Stimulated activated CD4-positive, alpha-beta T cell treated with anti-CD3 and anti-CD28 coated beads, Interleukin-1b, Interleukin-23, amount 100 ng/mL, for 48 hours (primary cell): ENCODE measurements at regions not wholly inside any gene's neighbourhood (a gene's known extent, or its start where the extent isn't known, plus 50 kb on each side); places are given as distances from the start of the nearest gene placed in this dataset.

Experiments
- DNase-seq: peaks from one replicate; pipeline ENCODE4 v3.0.0-alpha.2; 2020

- no peak for DNase-seq
Measured at GRCh38 chr4:31557437-31557836, 837.3 kb downstream of the PCDH7 start.

DNA sequence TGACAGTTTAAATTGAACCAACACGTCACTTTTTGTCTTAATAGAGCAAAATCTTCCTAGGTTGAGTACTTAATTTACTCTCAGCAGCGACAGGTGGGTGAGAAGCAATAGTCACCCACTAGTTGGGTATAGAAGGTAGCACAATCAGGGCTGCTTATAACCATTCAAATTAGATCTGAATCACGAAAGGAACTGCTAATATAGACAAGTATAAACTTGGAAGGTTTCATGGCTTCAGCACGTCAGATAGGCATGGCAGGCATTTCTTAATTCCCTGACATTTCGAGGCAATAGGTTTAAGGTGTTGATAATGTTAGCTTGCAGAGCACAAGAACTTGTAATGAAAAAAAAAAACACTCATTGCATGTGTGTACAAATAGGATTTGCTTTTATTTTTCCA, 853.4 kb downstream of the PCDH7 start:
- no peak for DNase-seq

DNA sequence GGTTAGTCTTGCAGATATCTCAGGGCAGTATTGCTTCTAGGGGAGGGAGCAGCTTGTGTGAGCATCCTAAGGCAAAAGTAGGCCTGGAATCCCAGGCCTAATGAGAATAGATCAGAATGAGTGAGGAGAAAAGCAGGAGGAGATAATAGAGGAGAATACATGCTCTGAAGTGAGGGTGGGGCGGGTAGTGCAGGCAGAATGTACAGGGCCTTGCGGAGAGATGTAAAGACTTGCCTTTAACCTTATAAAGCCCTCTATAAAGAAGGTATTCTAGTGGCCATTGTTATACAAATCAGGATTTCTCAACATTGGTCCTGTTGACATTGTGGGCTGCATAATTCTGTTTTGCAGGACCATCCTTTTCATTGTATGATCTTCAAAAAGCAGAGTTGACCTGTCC, 855.3 kb downstream of the PCDH7 start:
- no peak for DNase-seq

GRCh38 chr4:31580843-31581242, 860.7 kb downstream of the PCDH7 start:
- no peak for DNase-seq

DNA sequence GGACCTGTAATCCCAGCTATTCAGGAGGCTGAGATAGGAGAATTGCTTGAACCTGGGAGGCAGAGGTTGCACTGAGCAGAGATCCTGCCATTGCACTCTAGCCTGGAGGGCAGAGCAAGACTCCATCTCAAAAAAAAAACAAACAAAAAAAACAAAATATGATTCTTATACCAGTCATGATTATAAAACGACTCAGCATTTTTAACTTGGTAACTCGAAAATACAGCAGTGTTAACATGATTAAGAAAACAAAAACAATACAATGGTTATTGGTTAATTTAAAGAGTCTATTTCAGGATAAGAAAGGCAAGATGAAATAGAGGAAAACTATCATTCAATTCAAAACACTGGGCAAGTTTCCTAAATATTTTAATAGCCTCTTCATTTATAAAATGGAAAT, 865.3 kb downstream of the PCDH7 start:
- no peak for DNase-seq

DNA sequence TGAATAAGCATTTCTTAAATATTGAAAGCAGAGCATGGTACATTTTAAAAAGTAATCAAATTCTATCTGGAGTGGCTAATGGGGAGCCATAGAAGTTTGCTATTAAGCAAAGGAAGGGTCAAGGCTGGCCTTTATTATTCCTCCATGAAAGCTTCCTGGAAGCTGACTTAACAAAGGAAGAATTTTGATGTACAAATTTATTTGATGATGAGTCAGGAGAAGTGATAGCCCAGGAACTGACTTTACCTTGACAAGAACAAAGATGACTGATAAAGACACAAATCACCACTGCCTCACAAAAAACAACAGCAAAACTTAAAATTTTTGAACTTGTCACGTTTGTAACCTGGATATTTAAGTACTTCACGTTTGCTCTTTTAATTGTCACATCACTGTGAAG, 872.1 kb downstream of the PCDH7 start:
- no peak for DNase-seq

DNA sequence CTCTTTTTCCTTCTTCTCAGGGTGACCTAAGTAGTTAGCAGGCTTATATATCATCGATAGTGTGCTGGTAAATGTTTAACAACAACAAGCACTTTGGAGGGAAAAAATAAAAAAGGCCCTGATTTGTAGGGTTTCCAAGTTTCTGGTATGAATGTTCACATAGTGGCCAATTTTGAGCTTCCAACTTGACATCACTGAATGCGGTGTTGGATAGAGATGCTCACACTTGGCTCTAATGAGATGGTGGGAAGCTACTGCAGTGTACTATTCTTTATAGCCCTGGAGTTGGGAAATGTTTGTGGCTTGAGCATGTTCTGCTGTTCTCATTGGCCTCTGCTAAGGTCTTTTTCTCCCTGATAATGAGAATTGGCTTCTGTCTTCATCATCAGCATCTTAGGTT, 875.3 kb downstream of the PCDH7 start:
- no peak for DNase-seq

DNA sequence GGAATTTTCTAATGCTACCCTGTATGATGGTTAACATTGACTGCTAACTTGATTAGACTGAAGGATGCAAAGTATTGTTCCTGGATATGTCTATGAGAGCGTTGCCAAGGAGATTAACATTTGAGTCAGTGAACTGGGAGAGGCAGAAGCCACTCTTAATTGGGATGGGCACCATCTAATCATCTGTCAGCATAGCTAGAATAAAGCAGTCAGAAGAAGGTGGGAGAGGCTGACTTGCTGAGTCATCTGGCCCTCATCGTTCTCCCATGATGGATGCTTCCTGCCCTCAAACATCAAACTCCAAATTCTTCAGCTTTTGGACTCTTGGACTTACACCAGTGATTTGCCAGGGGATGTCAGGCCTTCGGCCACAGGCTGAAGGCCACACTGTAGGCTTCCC, 878.5 kb downstream of the PCDH7 start:
- no peak for DNase-seq

DNA sequence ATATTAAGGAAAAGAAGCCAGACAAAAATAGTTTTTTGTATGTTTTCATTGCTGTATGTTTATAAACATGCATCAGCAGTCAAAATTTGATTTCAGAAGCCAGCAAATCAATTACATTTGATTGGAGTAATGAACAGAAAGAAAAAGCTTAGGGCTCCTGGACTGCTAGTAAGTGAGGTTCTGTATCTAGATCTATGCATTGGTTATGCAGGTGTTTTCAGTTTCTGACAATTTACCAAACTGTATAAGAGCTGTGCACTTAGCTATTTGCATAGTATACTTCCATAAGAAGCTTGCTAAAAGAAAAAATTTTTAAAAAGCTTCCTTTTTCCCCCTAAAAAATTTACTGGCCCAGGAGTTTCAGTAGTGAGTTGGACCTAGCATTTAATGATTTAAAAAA, 881.6 kb downstream of the PCDH7 start:
- DNase-seq, result no peak

DNA sequence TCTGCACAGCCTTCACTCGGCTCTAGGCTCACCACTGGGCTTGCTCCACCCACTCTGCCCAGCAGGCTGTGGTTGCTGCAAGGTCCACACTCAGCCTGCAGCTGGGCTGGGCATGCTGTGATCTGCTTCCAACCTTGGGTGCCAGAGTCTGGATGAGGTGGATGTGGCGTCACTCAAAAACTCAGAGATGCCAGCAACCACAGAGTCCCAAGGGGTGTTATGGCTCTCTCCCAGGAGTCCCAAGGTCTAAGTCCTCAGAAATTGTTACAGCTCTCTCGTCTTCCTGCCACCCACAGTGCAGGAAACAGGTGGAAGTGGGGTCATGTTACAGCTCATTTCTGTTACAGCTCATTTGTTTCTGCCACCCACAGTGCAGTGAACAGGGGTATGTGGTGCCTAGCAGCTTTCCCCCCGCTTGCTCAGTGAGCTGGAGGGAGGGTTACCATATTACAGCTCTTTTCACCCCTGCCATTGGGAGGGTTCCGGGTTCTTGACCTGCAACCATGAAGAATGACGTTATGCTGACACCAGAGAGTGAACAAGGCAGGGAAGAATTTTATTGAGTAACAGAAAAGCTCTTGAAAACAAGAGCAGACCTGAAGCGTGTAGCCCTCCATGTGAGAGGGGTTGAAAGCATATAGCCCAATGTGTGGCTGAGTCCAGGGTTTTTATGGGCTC, 893.9 kb downstream of the PCDH7 start:
- DNase-seq, result no peak

GRCh38 chr4:31617667-31618066, 897.5 kb downstream of the PCDH7 start:
- no peak for DNase-seq

DNA sequence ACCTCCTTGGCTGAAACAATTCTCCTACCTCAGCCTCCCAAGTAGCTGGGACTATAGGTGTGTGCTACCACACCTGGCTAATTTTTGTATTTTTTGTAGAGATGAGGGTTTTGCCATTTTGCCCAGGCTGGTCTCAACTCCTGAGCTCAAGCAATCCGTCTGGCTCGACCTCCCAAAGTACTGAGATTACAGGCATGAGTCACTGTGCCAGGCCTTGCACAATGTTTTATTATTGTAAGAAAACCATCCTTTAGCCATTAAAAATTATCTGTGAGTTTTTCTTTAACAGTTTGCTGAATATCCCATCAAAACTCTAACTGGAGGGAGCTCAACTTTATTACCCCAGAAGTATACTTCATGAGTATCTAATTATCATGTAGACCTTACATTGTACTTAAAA, 900.3 kb downstream of the PCDH7 start:
- no peak for DNase-seq

GRCh38 chr4:31645236-31645635, 925.1 kb downstream of the PCDH7 start:
- DNase-seq, result no peak

- DNase-seq, result no peak
Measured at GRCh38 chr4:31647786-31648185, 927.6 kb downstream of the PCDH7 start.

GRCh38 chr4:31649878-31650277, 929.7 kb downstream of the PCDH7 start:
- DNase-seq, result no peak

DNA sequence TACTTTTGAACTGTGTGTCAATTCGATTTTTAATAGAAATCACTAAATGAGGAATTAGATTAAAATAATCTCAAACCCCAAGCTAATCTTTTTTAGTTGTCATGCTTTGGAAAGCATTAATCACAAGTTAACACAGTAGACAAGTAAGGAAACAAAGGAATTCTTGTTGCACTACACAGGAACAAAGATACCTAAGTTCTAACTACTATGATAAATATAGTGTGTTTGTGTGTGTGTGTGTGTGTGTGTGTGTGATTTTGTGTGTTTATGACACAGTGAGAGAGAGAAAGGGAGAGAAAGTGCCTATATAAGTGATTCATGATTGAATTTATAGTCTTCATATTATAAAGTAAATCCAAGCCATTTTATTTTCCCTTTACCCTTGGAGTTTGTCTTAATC, 931.4 kb downstream of the PCDH7 start:
- no peak for DNase-seq

DNA sequence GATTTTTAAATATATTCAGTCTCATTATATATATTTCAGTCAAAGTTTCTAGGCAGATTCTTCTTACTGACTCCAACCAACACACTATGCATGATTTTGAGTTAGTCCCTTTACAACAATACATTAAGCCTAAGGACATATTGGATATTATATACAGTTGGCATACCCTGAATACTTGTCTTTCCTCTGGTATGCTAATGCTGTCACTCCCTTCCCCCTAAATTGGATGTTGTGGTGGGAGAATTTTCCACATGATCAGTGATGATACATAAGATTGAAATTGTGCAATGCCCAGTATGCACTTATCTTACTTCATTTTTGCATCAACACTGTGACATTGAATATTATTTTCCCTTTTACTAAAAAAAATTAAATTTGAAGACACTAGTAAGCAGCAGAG, 935.2 kb downstream of the PCDH7 start:
- DNase-seq, result no peak

- DNase-seq, result no peak
Measured at GRCh38 chr4:31657859-31658570, 937.8 kb downstream of the PCDH7 start.

GRCh38 chr4:31660916-31661315, 940.7 kb downstream of the PCDH7 start:
- no peak for DNase-seq

DNA sequence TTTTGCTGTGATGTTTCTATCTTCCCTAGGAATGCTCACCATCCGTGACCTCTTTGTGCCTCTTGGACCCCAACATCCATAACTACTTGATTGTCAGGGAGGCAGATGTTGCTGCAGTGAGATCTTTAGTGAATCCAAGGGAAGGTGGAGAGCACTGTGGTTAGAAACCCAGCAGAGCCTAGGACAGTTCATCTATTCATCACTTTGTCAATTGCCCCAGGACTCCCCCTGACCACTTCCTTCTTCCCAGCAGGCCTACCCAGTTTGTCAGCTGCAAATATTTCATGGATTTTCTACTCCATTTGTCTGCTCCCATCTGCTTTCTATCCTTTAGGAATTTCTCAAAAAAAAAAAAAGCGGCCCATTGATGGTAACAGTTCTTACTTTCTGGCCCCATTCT, 942.8 kb downstream of the PCDH7 start:
- no peak for DNase-seq

- no peak for DNase-seq
Measured at GRCh38 chr4:31667686-31668085, 947.5 kb downstream of the PCDH7 start.

- DNase-seq, result no peak
Measured at GRCh38 chr4:31674313-31674947, 954.3 kb downstream of the PCDH7 start.

DNA sequence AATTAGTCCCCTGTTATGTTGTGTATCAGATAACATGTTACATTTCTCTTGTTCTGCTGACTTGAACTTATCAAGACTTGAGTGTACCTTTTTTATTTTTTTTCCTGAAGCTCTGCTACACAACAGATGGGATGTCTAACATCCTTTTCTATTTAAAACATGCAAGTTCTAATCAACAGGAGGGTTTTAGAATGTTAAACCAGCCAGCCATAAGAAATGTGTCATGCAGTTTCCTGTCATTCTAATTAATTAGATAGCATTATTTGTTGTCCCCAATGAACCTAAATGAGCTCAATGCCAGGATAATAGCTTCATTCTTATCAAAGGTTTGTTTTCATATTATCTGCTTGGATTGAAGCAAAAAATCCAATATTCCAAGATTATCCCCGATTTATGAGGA, 958.2 kb downstream of the PCDH7 start:
- DNase-seq, result no peak

DNA sequence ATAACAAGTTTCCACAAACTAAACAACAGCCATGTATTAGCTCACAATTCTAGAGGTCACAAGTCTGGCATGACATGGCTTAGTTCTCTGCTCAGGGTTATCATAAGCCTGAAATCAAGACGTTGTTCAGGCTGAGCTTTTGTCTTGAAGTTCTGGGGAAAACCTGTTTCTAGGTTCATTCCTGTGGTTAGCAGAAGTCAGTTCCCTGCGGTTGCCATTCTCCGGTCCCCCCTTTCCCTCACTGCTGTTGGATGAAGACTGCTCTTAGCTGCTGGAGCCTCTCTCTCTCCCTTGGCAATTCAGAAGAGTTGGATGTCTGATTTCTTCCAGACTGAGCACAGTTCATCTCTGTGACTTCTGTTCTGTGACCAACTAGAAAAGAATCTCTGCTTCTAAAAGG, 962.6 kb downstream of the PCDH7 start:
- no peak for DNase-seq
